HG03159 (cell line): ENCODE measurements at regions not wholly inside any gene's neighbourhood (a gene's known extent, or its start where the extent isn't known, plus 50 kb on each side); places are given as distances from the start of the nearest gene placed in this dataset.

Source experiments
- ATAC-seq: cut with Tn5 transposase; IDR thresholded peaks from one replicate; pipeline ENCODE4 v1.9.1; 2021; ENCODE audit warnings: mild to moderate bottlenecking, moderate library complexity; ENCODE audit not compliant: unreplicated experiment

DNA sequence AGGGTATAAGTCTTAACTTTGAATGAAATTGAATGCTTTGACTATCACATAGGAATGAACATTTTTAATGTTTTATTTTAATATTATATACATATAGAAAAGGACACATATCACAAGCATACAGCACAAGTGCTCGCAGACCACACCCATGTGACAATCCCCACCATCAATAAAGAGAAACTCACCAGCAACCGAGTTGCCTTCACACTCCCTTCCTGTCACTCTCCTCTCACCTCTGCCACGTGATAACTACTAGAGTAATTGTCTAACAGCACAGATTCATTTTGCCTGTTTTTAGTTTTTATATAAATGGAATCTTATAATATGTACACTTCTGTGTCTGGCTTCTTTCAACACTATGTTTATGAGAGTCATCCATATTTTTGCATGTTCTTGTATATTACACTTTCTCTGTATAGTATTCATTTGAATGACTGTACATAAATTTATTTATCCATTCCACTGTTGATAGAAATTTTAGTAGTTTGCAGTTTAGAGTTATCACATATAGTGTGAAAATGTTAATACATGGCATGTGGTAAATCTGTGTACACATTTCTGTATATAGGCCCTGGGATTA, 304.9 kb upstream of the DUSP10 start:
- ATAC-seq, result no peak

DNA sequence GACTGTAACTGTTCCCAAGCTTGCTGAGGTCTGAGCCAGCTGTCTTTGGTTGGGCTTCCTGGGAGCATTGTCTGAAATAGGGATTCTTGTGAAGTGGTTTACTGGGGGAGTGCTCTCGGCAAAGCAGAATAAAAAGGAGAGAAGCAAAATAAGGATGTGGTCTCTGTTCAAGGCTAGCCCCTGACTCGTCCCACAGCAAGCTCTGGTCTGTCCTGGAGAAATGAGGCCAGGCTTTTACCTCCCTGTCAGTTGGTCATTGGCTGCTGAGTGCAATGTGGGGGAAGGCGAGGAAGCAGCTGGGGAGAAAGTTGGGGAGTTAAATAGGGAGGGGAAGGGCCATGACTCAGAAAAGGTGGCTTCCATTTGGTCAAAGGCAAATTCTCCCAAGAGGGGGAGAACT, 303.9 kb upstream of the DUSP10 start:
- ATAC-seq, result no peak

DNA sequence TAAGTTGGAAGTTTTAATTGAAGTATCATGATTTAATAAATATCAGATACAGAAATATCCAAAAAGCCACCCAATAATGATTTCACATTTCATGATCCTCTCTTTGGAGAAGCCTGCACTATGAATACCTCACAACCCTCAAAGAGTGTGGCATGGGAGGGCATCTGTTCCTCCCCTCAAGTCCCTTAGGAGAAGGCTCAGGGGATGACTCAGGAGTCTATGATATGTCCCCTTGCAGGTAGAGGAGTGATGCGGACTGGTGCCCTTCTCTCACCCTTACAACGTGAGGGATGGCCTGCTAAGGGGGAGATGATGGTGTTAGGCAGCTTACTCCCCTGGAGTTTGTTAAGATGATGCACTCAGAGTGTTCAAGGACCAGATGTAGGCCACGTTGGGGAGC, 303.3 kb upstream of the DUSP10 start:
- ATAC-seq, result no peak

DNA sequence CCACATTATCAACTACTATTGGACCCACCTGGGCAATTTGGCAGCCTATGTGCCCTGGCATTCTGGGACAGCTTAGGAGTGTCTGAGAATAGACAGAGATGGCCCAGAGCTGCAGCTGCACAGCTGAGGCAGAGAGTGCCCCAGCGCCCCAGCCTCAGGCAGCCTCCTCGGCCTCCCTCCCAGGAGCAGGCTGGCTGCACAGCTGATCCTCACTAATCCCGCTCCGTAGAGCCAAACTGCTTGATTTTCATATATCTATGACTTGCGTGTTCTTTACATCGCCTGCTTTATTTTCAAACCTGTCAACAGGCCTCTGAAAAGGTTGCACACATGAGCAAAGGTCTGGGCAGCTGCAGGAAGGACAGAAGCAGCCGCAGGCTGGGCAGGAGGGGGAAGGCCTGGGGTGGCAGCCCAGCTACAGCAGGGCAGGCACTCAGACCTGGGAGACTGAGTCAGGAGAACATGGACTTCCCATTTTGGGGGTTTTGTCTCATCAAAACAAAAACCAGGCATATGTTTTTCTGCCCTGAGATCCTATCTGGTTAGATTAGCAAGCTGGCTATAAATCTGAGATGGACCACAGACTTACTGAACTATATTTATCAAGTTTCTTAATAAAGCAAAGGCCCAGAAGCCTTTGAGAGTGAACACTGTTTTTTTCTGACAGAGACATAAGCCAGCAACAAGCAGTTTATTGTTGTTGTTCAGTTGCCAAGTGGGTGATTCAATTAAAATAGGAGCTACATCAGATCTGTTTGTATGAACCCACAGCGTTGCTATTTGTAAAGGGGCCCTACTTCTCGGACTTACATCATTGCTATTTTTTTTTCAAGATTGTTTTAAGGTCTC, 301.8 kb upstream of the DUSP10 start:
- ATAC-seq, result no peak

DNA sequence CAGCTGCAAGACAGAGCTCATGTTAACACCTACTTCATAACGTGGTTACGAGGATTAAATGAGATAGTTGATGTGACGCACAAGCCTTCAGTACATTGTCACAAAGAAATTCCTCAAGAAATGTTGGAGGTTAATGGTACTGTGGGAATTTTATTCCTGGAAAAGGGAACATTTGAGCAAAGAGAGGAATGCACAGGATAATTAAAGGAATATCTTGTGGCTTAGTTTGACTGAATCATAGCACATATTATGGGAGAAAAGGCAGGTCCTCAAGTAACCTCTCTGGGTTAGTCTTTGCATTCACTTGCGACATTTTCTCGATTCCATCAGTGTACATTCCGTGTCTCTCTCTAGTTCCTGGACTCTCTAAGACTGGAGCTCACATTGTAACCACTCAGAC, 300.2 kb upstream of the DUSP10 start:
- no peak for ATAC-seq

DNA sequence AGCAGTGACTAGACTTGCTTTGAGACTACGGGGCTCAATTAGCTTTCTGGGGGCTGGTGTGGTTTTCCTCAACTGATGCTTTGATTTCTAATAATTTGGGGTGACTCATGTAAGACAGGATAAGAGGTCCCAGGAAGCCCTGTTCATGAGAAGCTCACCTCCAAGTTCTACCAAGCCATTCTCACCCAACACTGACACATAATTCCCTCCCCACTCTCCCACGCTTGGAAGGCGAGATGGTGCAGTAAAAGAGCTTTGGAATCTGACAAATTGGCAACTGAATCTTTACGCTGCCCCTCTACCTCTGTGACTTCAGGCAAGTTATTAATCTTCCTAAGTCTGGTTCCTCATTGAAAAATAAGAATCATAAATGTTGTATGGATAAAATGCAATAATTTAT, 299.1 kb upstream of the DUSP10 start:
- ATAC-seq, result no peak

DNA sequence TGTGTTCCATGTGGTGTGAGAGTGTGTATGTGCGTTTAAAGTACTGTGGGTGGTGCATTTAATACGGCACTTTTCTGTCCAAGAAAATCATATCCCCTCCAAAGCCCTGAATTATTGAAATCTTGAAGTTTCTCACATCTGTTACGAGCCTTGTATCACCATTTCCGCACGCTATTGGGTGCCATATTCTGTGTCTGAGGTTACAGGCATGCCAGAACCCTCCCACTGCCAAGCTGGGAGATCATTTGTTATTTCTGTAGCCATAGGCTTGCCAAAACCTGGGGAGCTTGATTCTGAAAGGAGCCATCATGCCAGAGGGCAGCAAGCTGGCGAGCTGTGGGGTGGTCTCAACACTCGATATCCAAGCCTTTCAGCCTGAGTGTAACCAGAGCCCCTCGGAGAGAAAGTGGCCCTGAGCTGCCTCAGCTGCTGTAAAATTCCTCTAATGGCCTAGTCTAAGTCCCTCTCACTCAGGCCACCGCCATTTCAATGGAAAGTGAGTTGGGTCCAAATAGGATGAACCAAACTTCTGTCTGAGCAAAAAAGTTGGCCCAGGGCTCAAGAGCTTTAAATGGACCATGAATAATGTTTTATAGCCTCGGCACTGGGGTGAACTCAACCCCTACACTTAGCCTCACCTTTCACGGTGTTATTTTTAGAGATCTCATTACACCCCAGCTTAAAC, 298.4 kb upstream of the DUSP10 start:
- ATAC-seq, result no peak

DNA sequence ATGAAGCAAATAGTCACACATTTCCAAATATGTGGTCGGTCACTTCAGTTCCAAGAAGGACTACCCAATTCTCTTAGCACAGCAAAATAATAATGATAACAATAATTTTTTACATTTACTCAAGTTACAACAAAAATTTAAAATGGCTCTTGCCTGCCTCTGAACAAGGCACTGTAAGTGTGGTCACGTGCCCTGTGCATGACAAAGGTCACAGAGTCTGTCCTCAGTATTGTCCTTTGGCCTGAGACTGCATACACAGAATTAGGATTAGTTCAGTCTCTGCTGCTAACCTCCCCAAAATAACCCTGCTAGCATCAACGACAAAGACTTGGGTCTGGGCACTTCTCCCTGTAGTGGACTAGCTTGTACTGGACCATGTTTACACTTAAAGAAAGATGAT, 297.1 kb upstream of the DUSP10 start:
- no peak for ATAC-seq

DNA sequence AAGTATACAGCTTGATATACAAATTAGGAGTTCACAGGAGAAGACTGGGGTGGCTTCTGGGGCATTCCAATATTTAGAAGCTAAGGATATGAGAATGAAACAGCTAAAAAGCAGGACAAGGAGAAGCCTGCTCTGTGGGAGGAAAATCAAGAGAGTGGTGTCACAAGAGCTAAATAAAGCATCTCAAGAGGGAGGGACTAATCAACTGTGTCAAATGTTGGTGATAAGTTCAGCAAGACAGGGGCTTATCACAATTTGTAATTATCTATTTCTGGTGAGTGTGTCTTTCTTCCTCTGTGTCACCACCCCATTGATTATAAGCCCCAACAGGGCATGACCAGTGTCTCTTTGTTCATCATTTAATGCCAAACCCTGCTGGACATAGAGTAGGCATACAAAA, 295.8 kb upstream of the DUSP10 start:
- ATAC-seq, result no peak

DNA sequence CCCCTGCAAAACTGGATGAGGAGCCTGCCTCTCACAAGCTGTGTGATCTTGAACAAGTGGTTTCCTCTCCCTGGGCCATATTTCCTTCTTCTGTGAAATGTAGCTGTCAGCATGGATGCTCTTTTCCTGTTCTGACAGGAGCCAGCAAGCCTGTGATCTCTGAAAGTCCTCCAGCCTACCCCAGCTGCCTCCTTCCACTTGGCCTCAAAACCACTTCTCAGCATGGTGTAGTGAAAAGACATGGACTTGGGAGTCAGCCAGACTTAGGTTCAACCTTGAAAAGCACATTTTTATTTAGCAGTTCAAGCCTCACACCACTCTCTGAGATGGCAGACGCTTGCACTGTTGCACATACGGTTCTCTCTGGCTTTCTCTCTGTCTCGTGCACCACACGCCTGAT, 292.9 kb upstream of the DUSP10 start:
- no peak for ATAC-seq

DNA sequence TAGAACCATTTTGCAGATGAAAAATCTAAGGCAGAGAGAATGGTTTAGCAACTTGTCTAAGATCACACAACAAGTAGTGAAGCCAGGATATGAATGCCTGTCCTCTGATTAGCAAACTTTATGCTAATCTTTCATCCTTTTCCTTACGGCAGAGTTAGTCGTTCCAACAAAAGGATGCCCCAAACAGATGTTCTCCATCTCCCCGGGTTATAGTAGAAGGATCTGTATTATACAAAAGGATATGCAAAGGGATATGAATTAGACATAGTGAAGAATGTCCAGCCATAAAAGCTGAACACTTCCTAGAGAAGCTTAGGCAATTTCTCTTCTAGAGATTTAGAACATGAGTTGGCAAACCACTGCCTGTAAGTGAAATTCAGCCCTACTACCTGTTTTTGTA, 291.6 kb upstream of the DUSP10 start:
- no peak for ATAC-seq

DNA sequence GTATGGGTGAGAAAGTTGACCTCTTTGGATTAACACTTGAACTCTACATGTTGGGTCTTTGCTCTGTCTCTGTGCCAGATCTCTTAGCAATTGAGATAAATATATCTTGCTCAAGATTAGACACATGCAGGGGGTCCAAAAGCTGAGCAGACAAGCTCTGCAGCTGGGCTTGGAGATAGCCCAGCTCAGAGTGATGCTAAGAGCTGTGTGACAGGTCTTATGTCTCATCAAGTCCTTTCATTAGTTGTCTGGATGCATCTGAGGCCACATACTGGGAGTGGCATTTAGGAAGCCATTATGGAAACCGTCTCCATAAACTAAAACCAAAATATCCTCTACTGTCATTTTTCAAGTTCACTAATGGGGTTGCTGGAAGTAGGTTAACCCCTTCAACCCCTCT, 289.4 kb upstream of the DUSP10 start:
- ATAC-seq, result no peak

DNA sequence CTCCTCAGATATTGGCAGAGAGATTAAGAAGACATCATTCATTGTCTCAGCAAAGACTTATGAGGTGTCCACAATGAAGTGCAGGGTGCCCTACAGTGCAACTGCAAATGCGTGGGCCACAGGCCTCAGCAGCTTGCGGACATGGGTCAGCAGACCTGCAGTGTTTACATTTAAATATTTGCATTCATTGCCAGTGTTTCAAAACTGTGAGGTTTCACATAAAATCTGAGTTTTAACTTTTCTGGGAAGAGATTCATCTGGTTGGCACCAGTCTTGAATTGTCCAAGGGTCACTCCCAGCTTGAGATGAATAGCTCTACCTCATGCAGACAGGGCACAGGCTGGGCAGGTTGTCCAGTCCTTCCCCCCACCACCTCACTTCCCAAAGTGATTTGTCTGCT, 286.8 kb upstream of the DUSP10 start:
- ATAC-seq, result no peak

DNA sequence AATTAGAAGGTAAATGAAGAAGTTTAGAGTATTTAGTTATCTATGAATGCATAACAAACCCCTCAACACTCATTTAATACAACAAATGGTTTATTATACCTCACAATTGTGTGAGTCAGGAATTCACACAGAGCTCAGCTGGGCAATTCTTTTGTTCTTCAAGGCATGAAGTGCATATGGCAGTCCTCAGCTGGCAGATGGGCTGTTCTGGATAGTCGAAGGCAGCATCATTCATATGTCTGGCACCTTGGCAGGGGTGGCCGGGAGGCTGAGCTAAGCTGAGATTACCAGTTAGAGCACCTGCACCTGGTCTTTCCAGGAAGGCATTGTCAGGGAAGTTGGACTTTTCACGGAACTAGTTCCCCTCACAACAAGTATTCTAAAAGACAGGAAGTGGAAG, 286.2 kb upstream of the DUSP10 start:
- no peak for ATAC-seq

DNA sequence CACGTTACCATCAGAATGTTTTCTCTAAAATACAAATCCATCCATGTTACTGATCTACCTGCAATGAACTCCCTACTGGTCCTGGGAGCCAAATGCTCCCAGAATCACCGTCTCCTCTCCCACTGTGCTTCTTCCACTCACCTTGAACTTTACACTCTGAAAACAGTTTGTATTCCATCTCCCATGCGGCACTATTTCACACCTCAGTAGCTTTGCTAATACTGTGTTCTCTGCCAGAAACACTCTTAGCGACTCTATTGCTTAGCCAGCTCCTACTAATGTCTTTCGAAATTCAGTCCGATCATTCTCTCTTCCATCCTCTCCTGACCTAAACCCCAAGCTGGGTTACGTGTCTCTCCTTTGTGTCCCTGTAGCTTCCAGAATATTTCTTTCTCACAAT, 284.4 kb upstream of the DUSP10 start:
- no peak for ATAC-seq

DNA sequence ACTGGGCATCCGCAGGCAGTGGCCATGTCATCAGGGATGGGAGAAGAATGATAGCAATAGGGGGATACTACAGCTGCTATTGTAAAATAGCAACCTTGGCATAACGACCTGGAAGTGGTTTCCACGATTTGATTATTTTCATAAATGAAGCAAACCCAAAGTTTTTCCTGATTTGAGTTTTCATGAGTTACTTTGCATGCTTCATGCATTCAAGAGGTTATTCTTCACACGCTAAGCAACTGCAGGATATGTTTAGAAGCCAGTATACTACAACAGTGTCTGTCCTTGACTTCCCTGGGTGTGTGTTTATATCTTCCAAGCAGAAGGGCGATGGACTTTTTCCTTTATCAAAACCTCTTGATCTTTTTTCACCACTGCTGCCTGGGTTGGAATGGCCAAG, 281.1 kb upstream of the DUSP10 start:
- ATAC-seq, result no peak

DNA sequence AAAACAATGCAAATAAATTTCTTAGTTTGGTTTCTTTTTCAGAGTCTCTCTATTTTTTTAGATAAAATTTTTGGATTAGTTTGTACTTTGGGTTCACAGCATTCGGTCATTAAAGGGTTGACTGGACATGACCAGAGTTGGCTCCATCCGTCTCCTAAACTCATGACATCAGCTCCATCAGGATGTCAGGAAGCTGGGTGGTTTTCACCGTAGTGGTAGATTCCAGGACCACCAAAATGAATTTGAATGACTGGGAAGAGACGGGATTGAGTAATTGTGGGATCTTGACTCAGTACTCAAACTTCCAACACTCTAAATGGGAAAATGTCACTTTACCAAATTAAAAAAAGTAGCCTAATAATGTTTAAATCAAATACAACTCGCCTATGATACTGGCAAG, 279.2 kb upstream of the DUSP10 start:
- no peak for ATAC-seq

DNA sequence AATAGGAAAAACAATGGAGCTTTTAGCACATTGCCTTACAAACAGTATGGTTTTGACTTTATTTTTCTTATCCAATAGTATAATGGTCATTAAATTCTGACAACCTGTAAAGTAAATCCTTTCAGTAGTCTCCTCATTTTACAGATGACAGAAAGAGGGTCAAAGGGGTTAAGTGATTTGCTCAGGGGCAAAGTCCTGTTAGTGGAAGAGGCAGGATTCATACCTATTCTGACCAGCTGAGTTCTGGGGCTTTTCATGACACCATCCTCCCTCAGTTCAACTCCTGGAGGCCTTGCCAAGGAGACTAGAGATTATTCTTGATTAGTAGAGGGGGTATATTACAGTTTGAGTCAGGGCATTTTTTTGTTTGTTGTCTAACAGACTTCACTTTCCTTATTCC, 278.7 kb upstream of the DUSP10 start:
- ATAC-seq, result no peak

DNA sequence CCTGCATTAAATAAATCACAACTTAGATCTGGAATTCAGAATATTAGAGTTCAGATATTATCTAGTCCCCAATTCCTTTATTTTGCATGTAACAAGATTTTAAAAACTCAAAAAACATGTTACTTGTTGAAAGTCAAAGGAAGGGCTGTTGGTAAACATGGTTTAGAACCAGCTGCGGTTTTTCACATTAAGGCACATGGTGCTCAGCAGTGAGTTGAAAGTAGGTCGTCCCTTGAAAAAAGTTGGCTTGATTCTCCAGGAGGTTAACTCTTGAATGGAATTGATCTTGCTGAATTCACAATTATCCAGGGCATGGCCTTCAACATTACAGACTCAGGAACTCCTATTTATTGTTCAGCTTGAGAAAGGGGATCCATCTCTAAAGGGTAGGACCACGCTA, 277.1 kb upstream of the DUSP10 start:
- no peak for ATAC-seq

DNA sequence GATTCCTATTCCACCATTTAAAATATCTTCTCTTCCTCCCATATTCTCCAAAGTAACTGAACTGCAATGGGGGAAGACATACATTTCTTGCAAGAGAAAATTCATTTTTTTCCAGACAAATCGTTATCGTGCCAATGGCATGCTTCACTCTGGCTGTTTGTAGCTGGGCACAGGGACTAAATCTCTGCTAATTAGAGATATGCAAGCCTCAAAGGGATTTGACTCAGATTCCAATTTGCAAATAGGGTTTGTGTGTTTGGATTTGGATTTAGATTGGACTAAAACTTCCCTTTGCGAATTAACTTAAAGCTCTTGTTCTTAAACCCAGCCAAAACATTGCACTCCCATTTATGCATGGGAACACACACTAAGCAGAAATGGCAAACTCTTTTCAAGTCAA, 276.2 kb upstream of the DUSP10 start:
- ATAC-seq, result no peak

DNA sequence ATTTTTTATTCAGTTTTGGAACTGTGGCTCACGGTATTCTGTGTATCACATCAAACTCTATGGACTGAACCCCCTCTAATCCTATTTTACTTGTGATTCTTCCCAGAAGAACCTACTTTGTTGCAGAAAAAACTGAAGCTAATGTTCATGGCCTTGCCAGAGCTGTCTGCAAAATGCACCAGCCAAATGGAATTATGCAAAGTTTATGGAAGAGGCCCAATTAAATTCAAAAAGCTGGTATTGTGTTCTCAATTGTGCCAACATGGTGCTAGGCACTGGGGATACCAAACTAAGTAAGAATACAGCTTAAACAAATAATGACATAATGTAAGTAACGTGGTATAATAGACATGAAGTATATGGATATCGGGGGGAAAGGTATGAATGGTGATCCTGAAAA, 273.8 kb upstream of the DUSP10 start:
- no peak for ATAC-seq

DNA sequence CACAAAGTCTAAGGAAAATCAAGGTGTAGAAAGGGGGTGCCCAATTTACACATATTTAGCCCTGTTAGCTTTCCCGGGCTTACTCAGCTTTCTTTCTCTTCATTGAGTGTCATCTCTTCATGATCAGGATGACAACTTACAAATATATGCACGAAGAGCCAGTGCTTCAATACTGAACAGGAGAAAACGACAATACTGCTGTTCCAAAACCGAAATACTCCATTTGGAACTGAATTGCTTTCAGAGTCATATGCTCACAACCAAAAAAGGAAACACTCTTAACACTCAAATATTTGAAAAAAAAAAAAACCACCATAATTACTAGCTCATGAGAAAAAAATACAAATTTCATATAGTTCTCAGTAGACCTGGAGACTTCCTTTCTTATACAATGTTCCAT, 272.1 kb upstream of the DUSP10 start:
- no peak for ATAC-seq
